GM12878 (cell line): ENCODE measurements at regions not wholly inside any gene's neighbourhood (a gene's known extent, or its start where the extent isn't known, plus 50 kb on each side); places are given as distances from the start of the nearest gene placed in this dataset.

Source experiments
- ATAC-seq: fragments of 200-7000 bp; cut with Tn5 transposase; 3 replicates; pipeline ENCODE4 v1.9.1; 2020; ENCODE audit warnings: mild to moderate bottlenecking, moderate library complexity
- BruUV-seq: library from RNA; stranded (reverse); fragments of 400-500 nt; replicated peaks from 2 replicates; lab custom pipeline; 2021; lab: Mats Ljungman, UMichigan
- CTCF ChIA-PET: fragments of 300-600 bp; sonication (Branson Sonifier 250); formaldehyde crosslinking; extraction: SDS; loops from one replicate; lab custom pipeline; 2021; ENCODE audit warnings: inconsistent platforms; lab: Yijun Ruan, JAX
- POLR2A ChIA-PET: fragments of 350-600 bp; formaldehyde crosslinking; extraction: SDS; loops from one replicate; lab custom pipeline; 2021; ENCODE audit warnings: inconsistent platforms; lab: Charles Lee
- RAD21 ChIA-PET: fragments of 300-600 bp; sonication (Branson Sonifier 250); formaldehyde crosslinking; loops from one replicate; lab custom pipeline; 2023; ENCODE audit warnings: antibody characterized with exemption; ENCODE audit not compliant: unreplicated experiment; lab: Charles Lee
- SMC1A ChIA-PET: fragments of 300-600 bp; sonication (Branson Sonifier 250); formaldehyde crosslinking; loops from one replicate; lab custom pipeline; 2023; ENCODE audit not compliant: unreplicated experiment, uncharacterized antibody; lab: Charles Lee
- DNase-seq: peaks from one replicate; pipeline ENCODE4 v3.0.0-alpha.2; 2011; ENCODE audit warnings: low read depth, low spot score
- FAIRE-seq: peaks from 3 replicates; lab custom pipeline; 2011; peaks lifted over from hg19 to GRCh38; lab: Jason Lieb, UNC
- H2AFZ ChIP-seq: 2 replicates; pipeline ENCODE4 v1.6.0; 2011; ENCODE audit warnings: low read depth, low read length, control low read depth; ENCODE audit not compliant: control insufficient read depth
- H3K27ac ChIP-seq: 2 replicates; pipeline ENCODE4 v1.5.1; 2011; ENCODE audit warnings: control low read depth; ENCODE audit not compliant: control insufficient read depth, insufficient read depth
- H3K27me3 ChIP-seq, 2 experiments: replicated peaks in 1 of 2; 2 replicates each; pipeline versions ENCODE4 v1.6.0 to v1.6.1; 2011; ENCODE audit warnings: low read length in 1 of 2; ENCODE audit not compliant: control insufficient read depth in 2 of 2, insufficient read depth in 2 of 2
- H3K36me3 ChIP-seq, 2 experiments: 2 replicates each; pipeline ENCODE4 v1.5.1; 2011; ENCODE audit warnings: low read length in 1 of 2; ENCODE audit not compliant: control insufficient read depth in 2 of 2, insufficient read depth in 2 of 2
- H3K4me1 ChIP-seq: 2 replicates; pipeline ENCODE4 v1.6.1; 2011; ENCODE audit warnings: mild to moderate bottlenecking, low read length, moderate library complexity, mixed read lengths; ENCODE audit not compliant: control insufficient read depth, insufficient read depth
- H3K4me2 ChIP-seq: 2 replicates; pipeline ENCODE4 v1.6.0; 2011; ENCODE audit warnings: control low read depth; ENCODE audit not compliant: control insufficient read depth, insufficient read depth
- H3K4me3 ChIP-seq: fragments of 200-600 bp; sonication (generic); 2 replicates; pipeline ENCODE4 v1.5.1; 2016
- H3K79me2 ChIP-seq: 2 replicates; pipeline ENCODE4 v1.6.0; 2011; ENCODE audit warnings: low read length; ENCODE audit not compliant: control insufficient read depth, insufficient read depth
- H3K9ac ChIP-seq: 2 replicates; pipeline ENCODE4 v1.8.0; 2011; ENCODE audit warnings: low read length, control low read depth, mixed read lengths; ENCODE audit not compliant: control insufficient read depth, insufficient read depth
- H3K9me3 ChIP-seq: replicated peaks from 3 replicates; pipeline ENCODE4 v1.5.1; 2011; ENCODE audit warnings: mild to moderate bottlenecking, low read length; ENCODE audit not compliant: control insufficient read depth, insufficient read depth
- H4K20me1 ChIP-seq: 2 replicates; pipeline ENCODE4 v1.6.0; 2011; ENCODE audit not compliant: control insufficient read depth, insufficient read depth
- CUX1 ChIP-seq: IDR thresholded peaks from 2 replicates; pipeline ENCODE4 v1.6.1; 2012; ENCODE audit warnings: improper control_type of control experiment, low read depth, low read length; ENCODE audit not compliant: insufficient replicate concordance
- NR2C2 ChIP-seq: IDR thresholded peaks from 2 replicates; pipeline ENCODE4 v1.6.1; 2011; ENCODE audit warnings: borderline replicate concordance, low read depth; ENCODE audit not compliant: control insufficient read depth, insufficient read length
- SIX5 ChIP-seq: IDR thresholded peaks from 2 replicates; pipeline ENCODE4 v1.6.1; 2011; ENCODE audit warnings: mild to moderate bottlenecking, low read depth, low read length, moderate library complexity; ENCODE audit not compliant: severe bottlenecking
- ZNF622 ChIP-seq: fragments of 450-650 bp; IDR thresholded peaks from 2 replicates; pipeline ENCODE4 v1.6.1; 2017; ENCODE audit warnings: mild to moderate bottlenecking, inconsistent platforms
- WGBS: methylation state at CpG from one replicate; pipeline ENCODE4 v1.1.6; 2016; ENCODE audit warnings: low lambda C conversion rate; ENCODE audit not compliant: insufficient replicate concordance, insufficient coverage; ENCODE audit errors: missing lambda C conversion rate; 5-methylcytosine and 5-hydroxymethylcytosine counted together
- in situ Hi-C: fragments of 300-500 bp; cut with MboI; formaldehyde crosslinking; loops from 9 replicates; pipeline ENCODE4 v1.14.3; 2018; ENCODE audit warnings: mixed read lengths
- intact Hi-C: fragments of 100-400 bp; cut with micrococcal nuclease; formaldehyde crosslinking; loops from one replicate; pipeline ENCODE4 v1.14.2; 2022; ENCODE audit not compliant: unreplicated experiment

GRCh38 chr10:128437786-128438345 lies 311.6 kb upstream of the MKI67 start:
- POLR2A ChIA-PET, result no interaction called here
- no peaks in the 10 kb centered on the region for H3K4me1 ChIP-seq
- BruUV-seq, result no TSS peak

GRCh38 chr10:128438417-128439063 lies 312.3 kb upstream of the MKI67 start:
- ChIA-PET RAD21 (no interaction called here), CTCF (no interaction called here)
- DNase-seq (no peak), ATAC-seq (no peak), FAIRE-seq (no peak)
- Histone ChIP-seq H3K27ac (no peak overlapping the region), H3K4me3 (no peak overlapping the region), H3K4me1 (no peaks in the 10 kb centered on the region)
- in situ Hi-C loops, result no loop called here
- intact Hi-C loops, result no loop called here
- TF ChIP-seq CUX1 (no peak), NR2C2 (peak; percentile 34)
- TF ChIP-seq, all 136 proteins: peak for 1
- no peaks in the 10 kb centered on the region for H4K20me1 ChIP-seq
- WGBS, result 24% methylated on average over 16 of the region's 16 CpGs
- no peak overlapping the region for H2AFZ ChIP-seq
- H3K9me3 ChIP-seq, result no peaks in the 10 kb centered on the region
- SMC1A ChIA-PET, result no interaction called here
- H3K79me2 ChIP-seq, result no peaks in the 10 kb centered on the region
- H3K9ac ChIP-seq, result no peak overlapping the region
- no peak overlapping the region for H3K4me2 ChIP-seq
- POLR2A ChIA-PET, result no interaction called here
- no TSS peak for BruUV-seq
- H3K27me3 ChIP-seq, result no peaks in the 10 kb centered on the region
- H3K36me3 ChIP-seq, result no peaks in the 10 kb centered on the region

More at GRCh38 chr10:128437786-128438345, 311.6 kb upstream of the MKI67 start:
- H3K36me3 ChIP-seq, result no peaks in the 10 kb centered on the region
- 45% methylated on average over 13 of the region's 13 CpGs for WGBS
- no peak overlapping the region for H3K27ac ChIP-seq
- RAD21 ChIA-PET, result no interaction called here
- FAIRE-seq (no peak), ATAC-seq (no peak), DNase-seq (no peak)
- H3K4me3 ChIP-seq, result no peak overlapping the region
- CTCF ChIA-PET, result no interaction called here
- no peaks in the 10 kb centered on the region for H4K20me1 ChIP-seq
- SMC1A ChIA-PET, result no interaction called here
- in situ Hi-C loops, result no loop called here
- H3K4me2 ChIP-seq, result no peak overlapping the region
- no peaks in the 10 kb centered on the region for H3K79me2 ChIP-seq
- no peak overlapping the region for H2AFZ ChIP-seq
- intact Hi-C loops, result no loop called here
- H3K9me3 ChIP-seq, result no peaks in the 10 kb centered on the region
- H3K27me3 ChIP-seq, result no peaks in the 10 kb centered on the region
- no peak overlapping the region for H3K9ac ChIP-seq
- TF ChIP-seq ZNF622 (no peak), SIX5 (no peak)
